Progenitor cell of endocrine pancreas (in vitro differentiated cells): ENCODE measurements at regions not wholly inside any gene's neighbourhood (a gene's known extent, or its start where the extent isn't known, plus 50 kb on each side); places are given as distances from the start of the nearest gene placed in this dataset.

Experiments
- DNase-seq: peaks from one replicate; pipeline ENCODE4 v3.0.0; 2021; ENCODE audit warnings: low spot score; ENCODE audit not compliant: unreplicated experiment
- H3K27ac Mint-ChIP-seq: 2 replicates; pipeline ENCODE4 v1.8.0; 2021; ENCODE audit warnings: mild to moderate bottlenecking, moderate library complexity, mixed read lengths
- H3K27me3 Mint-ChIP-seq: 2 replicates; pipeline ENCODE4 v1.8.0; 2021; ENCODE audit warnings: mixed read lengths
- H3K36me3 Mint-ChIP-seq: 2 replicates; pipeline ENCODE4 v1.8.0; 2022; ENCODE audit warnings: mixed read lengths; ENCODE audit not compliant: insufficient read depth
- H3K4me1 Mint-ChIP-seq: 2 replicates; pipeline ENCODE4 v1.8.0; 2021; ENCODE audit warnings: low read depth, mixed read lengths
- H3K4me3 Mint-ChIP-seq: 2 replicates; pipeline ENCODE4 v1.8.0; 2021; ENCODE audit warnings: low read depth, mild to moderate bottlenecking, moderate library complexity, mixed read lengths
- H3K9me3 Mint-ChIP-seq: 2 replicates; pipeline ENCODE4 v1.8.0; 2021; ENCODE audit warnings: low read depth, mixed read lengths
- CTCF ChIP-seq: fragments of 200-600 bp; sonication (generic); IDR thresholded peaks from one replicate; pipeline ENCODE4 v1.5.0; 2021; ENCODE audit warnings: antibody characterized with exemption, mild to moderate bottlenecking; ENCODE audit not compliant: unreplicated experiment

- no peak for DNase-seq
- no peak overlapping the region for H3K27ac Mint-ChIP-seq
- H3K4me1 Mint-ChIP-seq = peaks cover 6% of the 10 kb centered on the region
- H3K9me3 Mint-ChIP-seq = peaks cover 23% of the 10 kb centered on the region
- TF ChIP-seq CTCF = no peak
- H3K36me3 Mint-ChIP-seq = no peaks in the 10 kb centered on the region
- no peak overlapping the region for H3K4me3 Mint-ChIP-seq
- no peaks in the 10 kb centered on the region for H3K27me3 Mint-ChIP-seq
Measured at GRCh38 chrX:10966057-10966456, 145.1 kb upstream of the HCCS start.

- no peak overlapping the region for H3K4me3 Mint-ChIP-seq
- H3K9me3 Mint-ChIP-seq = peaks cover 11% of the 10 kb centered on the region
- TF ChIP-seq CTCF = no peak
- H3K27me3 Mint-ChIP-seq = no peaks in the 10 kb centered on the region
- no peak for DNase-seq
- H3K27ac Mint-ChIP-seq = no peak overlapping the region
- no peaks in the 10 kb centered on the region for H3K4me1 Mint-ChIP-seq
- no peaks in the 10 kb centered on the region for H3K36me3 Mint-ChIP-seq
Measured at GRCh38 chrX:10971176-10971575, 140.0 kb upstream of the HCCS start.

GRCh38 chrX:10971759-10972158, 139.4 kb upstream of the HCCS start:
- H3K4me1 Mint-ChIP-seq = no peaks in the 10 kb centered on the region
- TF ChIP-seq CTCF = no peak
- H3K9me3 Mint-ChIP-seq = peaks cover 11% of the 10 kb centered on the region
- H3K27me3 Mint-ChIP-seq = no peaks in the 10 kb centered on the region
- H3K36me3 Mint-ChIP-seq = no peaks in the 10 kb centered on the region
- no peak overlapping the region for H3K27ac Mint-ChIP-seq
- no peak for DNase-seq
- no peak overlapping the region for H3K4me3 Mint-ChIP-seq

GRCh38 chrX:10972706-10973105, 138.4 kb upstream of the HCCS start:
- Mint-ChIP-seq H3K36me3 (no peaks in the 10 kb centered on the region), H3K27me3 (no peaks in the 10 kb centered on the region), H3K4me3 (no peak overlapping the region), H3K4me1 (no peaks in the 10 kb centered on the region), H3K9me3 (peaks cover 11% of the 10 kb centered on the region), H3K27ac (no peak overlapping the region)
- no peak for TF ChIP-seq CTCF
- DNase-seq = no peak

- Mint-ChIP-seq H3K36me3 (no peaks in the 10 kb centered on the region), H3K27me3 (no peaks in the 10 kb centered on the region), H3K4me3 (no peak overlapping the region), H3K9me3 (peaks cover 16% of the 10 kb centered on the region), H3K4me1 (no peaks in the 10 kb centered on the region), H3K27ac (no peak overlapping the region)
- DNase-seq = no peak
- TF ChIP-seq CTCF = no peak
Measured at GRCh38 chrX:10974920-10975319, 136.2 kb upstream of the HCCS start.
